ENCODE measurements at regions not wholly inside any gene's neighbourhood (a gene's known extent, or its start where the extent isn't known, plus 50 kb on each side); places are given as distances from the start of the nearest gene placed in this dataset.

DNA sequence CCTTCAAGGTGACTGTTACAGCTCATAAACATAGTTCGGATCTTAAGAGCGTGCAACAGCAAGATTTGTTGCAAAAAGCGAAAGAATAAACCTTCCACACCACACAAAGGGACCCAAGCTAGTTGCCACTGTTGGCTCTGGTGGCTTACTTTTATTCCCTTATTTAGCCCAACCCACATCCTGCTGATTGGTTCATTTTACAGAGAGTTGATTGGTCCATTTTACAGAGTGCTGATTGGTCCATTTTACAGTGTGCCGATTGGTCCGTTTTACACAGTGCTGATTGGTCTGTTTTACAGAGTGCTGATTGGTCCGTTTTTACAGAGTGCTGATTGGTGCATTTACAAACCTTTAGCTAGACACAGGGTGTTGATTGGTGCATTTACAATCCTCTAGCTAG is 776.9 kb upstream of the CNTN5 start:
- TF ChIP-seq, protein P1, sequence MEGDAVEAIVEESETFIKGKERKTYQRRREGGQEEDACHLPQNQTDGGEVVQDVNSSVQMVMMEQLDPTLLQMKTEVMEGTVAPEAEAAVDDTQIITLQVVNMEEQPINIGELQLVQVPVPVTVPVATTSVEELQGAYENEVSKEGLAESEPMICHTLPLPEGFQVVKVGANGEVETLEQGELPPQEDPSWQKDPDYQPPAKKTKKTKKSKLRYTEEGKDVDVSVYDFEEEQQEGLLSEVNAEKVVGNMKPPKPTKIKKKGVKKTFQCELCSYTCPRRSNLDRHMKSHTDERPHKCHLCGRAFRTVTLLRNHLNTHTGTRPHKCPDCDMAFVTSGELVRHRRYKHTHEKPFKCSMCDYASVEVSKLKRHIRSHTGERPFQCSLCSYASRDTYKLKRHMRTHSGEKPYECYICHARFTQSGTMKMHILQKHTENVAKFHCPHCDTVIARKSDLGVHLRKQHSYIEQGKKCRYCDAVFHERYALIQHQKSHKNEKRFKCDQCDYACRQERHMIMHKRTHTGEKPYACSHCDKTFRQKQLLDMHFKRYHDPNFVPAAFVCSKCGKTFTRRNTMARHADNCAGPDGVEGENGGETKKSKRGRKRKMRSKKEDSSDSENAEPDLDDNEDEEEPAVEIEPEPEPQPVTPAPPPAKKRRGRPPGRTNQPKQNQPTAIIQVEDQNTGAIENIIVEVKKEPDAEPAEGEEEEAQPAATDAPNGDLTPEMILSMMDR (IDR thresholded peaks at IDR 0.05): no peak
- no peak for TF ChIP-seq POLR2A (IDR thresholded peaks at IDR 0.05)

All from sigmoid colon (tissue), 3 donors.